HG02571 (cell line): ENCODE measurements at regions not wholly inside any gene's neighbourhood (a gene's known extent, or its start where the extent isn't known, plus 50 kb on each side); places are given as distances from the start of the nearest gene placed in this dataset.
"Not testable (repeated sequence)": the region's sequence is repeated elsewhere in the genome, so short reads cannot be mapped to it uniquely, and the experiment has no call there.

Source experiments
- ATAC-seq: cut with Tn5 transposase; IDR thresholded peaks from one replicate; pipeline ENCODE4 v1.9.1; 2021; ENCODE audit warnings: mild to moderate bottlenecking, moderate library complexity; ENCODE audit not compliant: unreplicated experiment

- ATAC-seq: no peak
These were observed 1395.0 kb downstream of the ZPLD1 start for GRCh38 chr3:103829723-103830326.

- ATAC-seq: no peak
These were observed 1412.6 kb downstream of the ZPLD1 start for GRCh38 chr3:103847081-103848062.

GRCh38 chr3:103851793-103852192 lies 1417.0 kb downstream of the ZPLD1 start:
- no peak for ATAC-seq

- ATAC-seq: no peak
These were observed 1427.6 kb downstream of the ZPLD1 start for GRCh38 chr3:103862415-103862814.

- ATAC-seq: no peak
These were observed 1428.6 kb downstream of the ZPLD1 start for GRCh38 chr3:103863381-103863780.

GRCh38 chr3:103866113-103866512 lies 1431.3 kb downstream of the ZPLD1 start:
- ATAC-seq: no peak

- ATAC-seq: no peak
These were observed 1438.2 kb downstream of the ZPLD1 start for GRCh38 chr3:103873021-103873420.

- ATAC-seq: no peak
These were observed 1439.2 kb downstream of the ZPLD1 start for GRCh38 chr3:103873897-103874545.

- not testable (repeated sequence) for ATAC-seq
These were observed 1447.0 kb downstream of the ZPLD1 start for GRCh38 chr3:103881809-103882208.

GRCh38 chr3:103889675-103890074 lies 1454.9 kb downstream of the ZPLD1 start:
- ATAC-seq: no peak

- ATAC-seq: no peak
These were observed 1459.5 kb downstream of the ZPLD1 start for GRCh38 chr3:103894162-103894822.

- no peak for ATAC-seq
These were observed 1464.5 kb downstream of the ZPLD1 start for GRCh38 chr3:103899328-103899727.

GRCh38 chr3:103904991-103905390 lies 1461.7 kb upstream of the ALCAM start:
- ATAC-seq: no peak

GRCh38 chr3:103906304-103906703 lies 1460.4 kb upstream of the ALCAM start:
- no peak for ATAC-seq

- ATAC-seq: no peak
These were observed 1459.9 kb upstream of the ALCAM start for GRCh38 chr3:103906808-103907207.

- no peak for ATAC-seq
These were observed 1459.1 kb upstream of the ALCAM start for GRCh38 chr3:103907567-103907966.

- no peak for ATAC-seq
These were observed 1457.3 kb upstream of the ALCAM start for GRCh38 chr3:103909395-103909794.

- ATAC-seq: no peak
These were observed 1448.4 kb upstream of the ALCAM start for GRCh38 chr3:103918336-103918735.

- no peak for ATAC-seq
These were observed 1447.4 kb upstream of the ALCAM start for GRCh38 chr3:103919327-103919726.

- no peak for ATAC-seq
These were observed 1442.8 kb upstream of the ALCAM start for GRCh38 chr3:103923907-103924306.

GRCh38 chr3:103924544-103924943 lies 1442.2 kb upstream of the ALCAM start:
- ATAC-seq: no peak
